ENCODE measurements at regions not wholly inside any gene's neighbourhood (a gene's known extent, or its start where the extent isn't known, plus 50 kb on each side); places are given as distances from the start of the nearest gene placed in this dataset.

GRCh38 chr1:95615421-95615820, 381.4 kb downstream of the RWDD3 start:
- TF ChIP-seq CTCF (conservative IDR thresholded peaks at IDR 0.05; ENCODE audit: low read length) (no peak), EZH2phosphoT487 (IDR thresholded peaks at IDR 0.05; ENCODE audit: borderline replicate concordance) (no peak)
